ENCODE measurements at regions not wholly inside any gene's neighbourhood (a gene's known extent, or its start where the extent isn't known, plus 50 kb on each side); places are given as distances from the start of the nearest gene placed in this dataset.
"Not testable (repeated sequence)": the region's sequence is repeated elsewhere in the genome, so short reads cannot be mapped to it uniquely, and the experiment has no call there.

- DNase-seq (ENCODE audit: low spot score) (peak; percentile 47), ATAC-seq (no peak)
- intact Hi-C loops (cut with DNase I) = no loop called here
Measured at GRCh38 chr15:66862111-66862939, 160.3 kb downstream of the SMAD6 start.

GRCh38 chr15:66862940-66863335 lies 160.9 kb downstream of the SMAD6 start:
- intact Hi-C loops (cut with DNase I) = no loop called here
- ATAC-seq (peak; percentile 88), DNase-seq (ENCODE audit: low spot score) (peak; percentile 90)

- ATAC-seq (no peak), DNase-seq (ENCODE audit: low spot score) (no peak)
- intact Hi-C loops (cut with DNase I) = no loop called here
Measured at GRCh38 chr15:66863390-66864085, 161.5 kb downstream of the SMAD6 start.

- DNase-seq (ENCODE audit: low spot score) = no peak
- intact Hi-C loops (cut with DNase I) = no loop called here
Measured at GRCh38 chr15:66864086-66864830, 162.2 kb downstream of the SMAD6 start.

GRCh38 chr15:66864871-66865281 lies 162.8 kb downstream of the SMAD6 start:
- DNase-seq (ENCODE audit: low spot score) (no peak), ATAC-seq (no peak)
- intact Hi-C loops (cut with DNase I) = no loop called here

More at GRCh38 chr15:66864086-66864830, 162.2 kb downstream of the SMAD6 start:
- ATAC-seq = no peak

GRCh38 chr15:66865622-66866611 lies 163.9 kb downstream of the SMAD6 start:
- ATAC-seq (peak; percentile 63), DNase-seq (ENCODE audit: low spot score) (peak; percentile 62)
- intact Hi-C loops (cut with DNase I) = no loop called here

GRCh38 chr15:66866656-66867055 lies 164.6 kb downstream of the SMAD6 start:
- ATAC-seq (no peak), DNase-seq (ENCODE audit: low spot score) (no peak)
- intact Hi-C loops (cut with DNase I) = no loop called here

GRCh38 chr15:66868918-66869317 lies 166.9 kb downstream of the SMAD6 start:
- DNase-seq (ENCODE audit: low spot score) (no peak), ATAC-seq (no peak)
- intact Hi-C loops (cut with DNase I) = no loop called here

- DNase-seq (ENCODE audit: low spot score) (no peak), ATAC-seq (no peak)
- intact Hi-C loops (cut with DNase I) = no loop called here
Measured at GRCh38 chr15:66870880-66871388, 168.9 kb downstream of the SMAD6 start.

- no peak for DNase-seq (ENCODE audit: low spot score)
- intact Hi-C loops (cut with DNase I) = no loop called here
- no peak for ATAC-seq
Measured at GRCh38 chr15:66872405-66872804, 170.4 kb downstream of the SMAD6 start.

GRCh38 chr15:66873331-66873730 lies 171.3 kb downstream of the SMAD6 start:
- intact Hi-C loops (cut with DNase I); ATAC-seq; DNase-seq (ENCODE audit: low spot score): not testable (repeated sequence)

GRCh38 chr15:66873856-66874255 lies 171.8 kb downstream of the SMAD6 start:
- no peak for DNase-seq (ENCODE audit: low spot score)
- no peak for ATAC-seq
- intact Hi-C loops (cut with DNase I) = no loop called here

GRCh38 chr15:66875588-66876420 lies 173.8 kb downstream of the SMAD6 start:
- DNase-seq (ENCODE audit: low spot score) (no peak), ATAC-seq (no peak)
- intact Hi-C loops (cut with DNase I) = no loop called here

GRCh38 chr15:66876421-66876730 lies 174.3 kb downstream of the SMAD6 start:
- no peak for DNase-seq (ENCODE audit: low spot score)
- no peak for ATAC-seq
- intact Hi-C loops (cut with DNase I) = no loop called here

GRCh38 chr15:66876731-66877476 lies 174.9 kb downstream of the SMAD6 start:
- peak; percentile 21 for ATAC-seq
- intact Hi-C loops (cut with DNase I) = no loop called here
- no peak for DNase-seq (ENCODE audit: low spot score)

- intact Hi-C loops (cut with DNase I) = no loop called here
- no peak for DNase-seq (ENCODE audit: low spot score)
- ATAC-seq = peak; percentile 29
Measured at GRCh38 chr15:66877477-66878271, 175.6 kb downstream of the SMAD6 start.

Data from sciatic nerve (tissue), 2 donors.